RPMI8226 (cell line): ENCODE measurements at regions not wholly inside any gene's neighbourhood (a gene's known extent, or its start where the extent isn't known, plus 50 kb on each side); places are given as distances from the start of the nearest gene placed in this dataset.

Experiments
- DNase-seq: peaks from one replicate; pipeline ENCODE4 v3.0.0-alpha.2; 2015

DNA sequence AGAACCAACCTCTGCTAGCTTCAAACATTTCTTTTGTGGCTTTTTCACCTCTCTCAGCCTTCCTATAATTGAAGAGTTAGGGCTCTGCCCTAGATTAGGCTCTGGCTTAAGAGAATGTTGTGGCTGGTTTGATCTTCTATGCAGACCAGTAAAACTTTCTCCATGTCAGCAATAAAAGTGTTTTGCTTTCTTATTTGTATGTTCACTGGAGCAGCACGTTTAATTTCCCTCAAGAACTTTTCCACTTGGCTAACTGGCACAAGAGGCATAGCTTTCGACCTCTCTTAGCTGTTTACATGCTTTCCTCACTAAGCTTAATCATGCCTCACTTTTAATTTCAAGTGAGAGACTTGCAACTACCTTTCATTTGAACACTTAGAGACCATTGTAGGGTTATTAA, 964.7 kb downstream of the ROBO2 start:
- DNase-seq, result no peak

DNA sequence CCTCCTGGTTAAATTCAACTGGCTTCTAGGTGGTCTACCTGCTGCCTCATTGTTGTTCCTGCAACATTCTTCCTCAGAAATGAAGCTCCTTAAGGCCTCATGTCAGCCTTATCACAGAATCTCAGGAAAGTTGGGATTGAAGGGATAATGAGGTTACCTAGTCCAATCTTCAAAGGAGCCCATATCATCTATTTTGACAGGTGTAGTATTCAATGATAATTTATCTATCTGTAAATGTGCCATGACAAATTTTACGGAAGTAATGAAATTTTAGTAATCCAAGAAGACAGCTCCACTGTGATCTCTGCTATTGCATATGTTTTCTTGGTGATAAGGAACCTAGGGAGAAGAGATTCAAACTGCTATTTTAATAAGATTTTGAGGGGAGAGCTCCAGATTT, 973.8 kb downstream of the ROBO2 start:
- DNase-seq, result no peak

DNA sequence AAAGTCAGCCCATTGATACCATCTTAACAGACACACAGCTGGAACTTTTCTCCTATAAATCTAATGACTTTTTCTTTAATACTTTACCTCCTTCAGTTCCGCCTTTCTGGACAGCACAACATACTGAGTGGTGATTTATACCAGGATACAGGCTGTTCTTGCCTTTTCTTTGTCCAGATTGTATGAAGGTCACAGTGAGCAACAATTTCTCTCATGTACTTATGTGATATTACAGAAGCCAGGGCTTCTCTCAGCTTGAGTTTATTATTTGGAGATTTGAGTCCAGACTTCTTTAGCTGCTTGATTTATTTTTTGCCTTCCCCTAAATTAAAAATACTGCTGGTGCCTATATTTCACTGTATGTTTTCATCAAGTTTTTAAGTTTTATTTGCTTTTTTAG, 976.0 kb downstream of the ROBO2 start:
- no peak for DNase-seq

DNA sequence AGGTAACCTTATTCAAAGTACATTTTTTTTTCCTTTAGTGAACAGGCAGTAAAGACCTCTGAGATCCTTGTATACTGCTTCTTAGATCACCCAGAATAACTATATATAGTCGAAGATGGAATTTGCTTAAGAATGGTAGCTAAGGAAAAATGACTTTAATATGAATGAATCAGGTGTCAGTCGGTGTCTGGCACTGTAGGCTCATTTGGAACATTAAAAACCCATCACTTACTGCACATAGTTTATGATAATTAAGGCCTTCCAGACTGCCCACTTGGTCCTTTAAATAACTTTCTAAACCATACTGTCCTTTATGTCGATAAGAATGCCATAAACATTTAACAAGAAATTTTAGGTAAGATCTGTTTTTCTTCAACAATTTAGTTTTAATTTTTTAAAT, 981.8 kb downstream of the ROBO2 start:
- no peak for DNase-seq

DNA sequence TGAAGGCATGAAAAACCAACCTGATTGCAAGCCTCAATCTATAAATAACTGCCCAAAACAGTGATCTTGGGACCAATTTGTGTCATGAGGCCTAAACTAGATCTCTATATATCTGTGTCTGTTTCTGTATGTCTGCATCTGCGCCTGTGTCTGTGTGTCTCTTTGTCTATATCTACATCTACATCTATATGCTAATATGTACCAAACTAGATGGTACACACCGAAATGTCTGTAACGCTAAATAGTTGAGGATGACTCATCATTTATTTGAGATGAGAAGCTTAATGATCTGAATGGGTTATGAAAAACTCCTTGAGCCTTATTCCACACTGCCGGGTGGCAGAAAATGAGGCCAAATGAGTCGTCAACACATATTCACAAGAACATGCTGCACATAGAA, 982.3 kb downstream of the ROBO2 start:
- DNase-seq, result no peak

DNA sequence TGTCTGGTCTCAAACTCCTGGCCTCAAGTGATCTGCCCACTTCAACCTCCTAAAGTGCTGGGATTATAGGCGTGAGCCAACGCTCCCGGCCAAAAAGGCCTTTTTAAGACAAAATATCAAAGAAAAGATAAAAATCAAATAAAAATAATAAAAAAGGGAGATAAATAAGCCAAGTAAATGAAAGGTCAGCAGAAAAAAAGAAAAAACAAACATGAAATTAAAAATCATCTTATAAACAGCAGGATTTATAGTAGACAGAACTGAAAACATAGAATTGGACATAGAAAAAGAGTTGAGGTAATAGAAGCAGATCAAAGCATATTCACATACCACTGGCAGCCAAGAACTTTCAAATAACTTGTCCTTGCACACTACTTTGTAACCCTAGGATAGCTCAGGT, 983.4 kb downstream of the ROBO2 start:
- no peak for DNase-seq

DNA sequence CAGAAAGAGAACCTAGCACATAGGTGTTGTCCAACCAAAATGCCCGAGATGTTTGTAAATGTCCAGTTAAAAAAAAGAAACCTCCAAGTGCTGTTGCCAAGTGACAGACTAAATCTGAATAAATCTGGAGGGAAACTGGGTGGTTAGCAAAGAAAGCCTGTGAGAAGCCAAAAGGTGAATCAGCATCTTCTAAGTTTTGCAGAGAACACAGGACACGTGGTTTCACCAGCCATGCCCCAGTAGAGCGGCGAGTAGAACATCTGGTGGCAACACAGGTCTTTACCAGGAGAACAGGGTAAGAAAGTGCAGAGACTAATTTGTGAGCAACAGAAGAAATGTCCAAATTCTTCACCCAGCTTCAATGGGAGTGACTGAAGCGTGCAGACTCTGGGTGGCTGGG, 986.0 kb downstream of the ROBO2 start:
- peak; percentile 72 for DNase-seq

DNA sequence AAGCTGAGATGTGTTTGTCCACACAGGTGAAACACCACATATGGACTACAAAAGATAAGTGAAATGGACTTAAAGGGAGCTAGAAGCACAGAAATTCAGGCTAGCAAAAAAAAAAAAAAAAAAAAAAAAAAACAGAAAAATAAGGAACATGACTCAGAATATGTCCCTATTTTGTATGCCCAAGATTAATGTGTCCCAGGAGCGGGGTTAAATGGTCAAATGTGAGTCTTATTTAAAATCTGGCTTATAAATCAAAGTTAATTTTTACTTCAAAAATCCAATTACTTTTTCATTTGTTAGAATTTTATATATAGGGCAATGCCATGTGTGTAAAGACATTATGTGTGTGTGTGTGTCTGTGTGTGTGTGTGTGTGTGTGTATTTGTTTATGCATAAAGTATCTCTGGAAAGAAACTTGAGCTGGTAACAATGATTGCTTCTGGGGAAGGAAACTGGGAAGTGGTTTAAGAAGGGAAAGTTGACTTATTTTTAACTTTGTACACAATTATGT, 986.5 kb downstream of the ROBO2 start:
- DNase-seq, result no peak

DNA sequence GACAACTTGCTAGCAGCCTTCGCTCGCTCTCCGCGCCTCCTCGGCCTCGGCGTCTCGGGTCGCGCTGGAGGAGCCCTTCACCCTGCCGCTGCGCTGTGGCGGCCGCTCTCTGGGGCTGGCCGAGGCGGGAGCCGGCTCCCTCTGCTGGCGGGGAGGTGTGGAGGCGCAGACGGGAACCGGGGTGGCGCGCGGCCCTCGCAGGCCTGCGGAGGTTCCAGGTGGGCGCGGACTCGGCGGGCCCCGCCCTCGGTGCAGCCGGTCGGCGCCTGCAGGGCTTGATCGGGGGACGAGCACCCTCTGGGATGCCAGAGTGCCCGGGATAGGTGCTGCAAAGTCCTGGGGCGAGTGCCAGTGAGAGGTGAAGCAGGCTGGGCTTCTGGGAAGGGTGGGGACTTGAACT, 989.9 kb downstream of the ROBO2 start:
- DNase-seq, result no peak

DNA sequence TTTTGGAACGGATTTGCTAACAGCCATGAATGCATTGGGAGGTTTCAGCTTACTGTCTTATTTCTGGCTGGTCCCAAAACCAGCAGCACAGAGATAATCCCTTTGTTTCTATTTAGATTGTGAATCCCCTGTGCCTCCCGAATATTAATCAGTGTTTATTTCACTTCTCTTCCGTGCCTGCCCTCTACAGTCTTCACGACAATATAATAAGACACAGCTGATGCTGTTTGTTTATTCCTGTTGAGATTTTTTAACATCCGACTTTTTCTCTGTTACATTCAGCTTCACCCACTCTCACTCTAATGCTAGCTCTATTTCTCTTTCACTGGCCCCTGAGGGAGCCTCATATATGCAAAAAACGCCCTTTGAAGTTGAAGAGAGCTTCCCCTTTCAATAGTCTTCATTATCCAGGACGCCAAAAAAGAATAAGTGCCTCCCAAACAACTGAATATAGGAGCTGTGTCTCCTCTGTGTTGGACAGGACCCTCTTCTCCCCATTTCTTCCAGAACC, 995.3 kb downstream of the ROBO2 start:
- DNase-seq, result no peak

DNA sequence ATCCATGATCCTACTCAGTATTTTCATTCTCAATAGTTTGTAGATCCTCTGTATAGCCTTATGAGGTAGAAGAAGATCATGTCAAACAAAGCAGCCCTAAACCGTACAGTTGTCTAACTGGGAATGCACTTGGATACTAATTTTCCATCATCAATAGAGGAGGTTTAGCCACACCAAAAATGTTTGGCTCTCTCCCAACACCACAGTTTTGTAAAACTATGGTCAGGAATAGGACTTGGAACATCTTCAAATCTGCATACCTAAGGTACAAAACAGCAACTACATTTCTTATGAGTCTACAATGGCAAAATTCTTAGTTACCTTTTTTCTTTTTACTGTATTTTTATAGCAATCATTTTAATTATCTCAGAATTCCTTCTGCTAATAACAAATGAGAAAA, 1001.6 kb downstream of the ROBO2 start:
- no peak for DNase-seq

DNA sequence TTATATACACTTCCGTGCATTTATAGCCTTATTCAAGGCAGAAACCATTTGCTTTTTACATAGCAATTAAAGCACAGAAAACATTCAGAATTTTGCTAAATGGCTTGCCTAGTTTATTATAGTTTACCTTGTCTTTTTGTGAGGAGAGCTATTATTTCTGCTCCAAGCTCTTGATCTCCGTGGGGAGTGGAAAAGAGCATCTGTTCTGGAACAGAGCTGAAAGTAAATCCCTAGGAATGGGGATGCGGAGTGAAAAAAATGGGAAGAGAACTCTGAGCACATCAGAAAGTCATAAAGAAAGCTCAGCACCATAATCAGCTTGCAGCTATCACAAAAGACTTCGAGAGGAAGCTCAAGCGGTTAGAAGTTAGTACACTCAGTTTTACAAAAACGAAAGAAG, 1006.7 kb downstream of the ROBO2 start:
- DNase-seq, result no peak

DNA sequence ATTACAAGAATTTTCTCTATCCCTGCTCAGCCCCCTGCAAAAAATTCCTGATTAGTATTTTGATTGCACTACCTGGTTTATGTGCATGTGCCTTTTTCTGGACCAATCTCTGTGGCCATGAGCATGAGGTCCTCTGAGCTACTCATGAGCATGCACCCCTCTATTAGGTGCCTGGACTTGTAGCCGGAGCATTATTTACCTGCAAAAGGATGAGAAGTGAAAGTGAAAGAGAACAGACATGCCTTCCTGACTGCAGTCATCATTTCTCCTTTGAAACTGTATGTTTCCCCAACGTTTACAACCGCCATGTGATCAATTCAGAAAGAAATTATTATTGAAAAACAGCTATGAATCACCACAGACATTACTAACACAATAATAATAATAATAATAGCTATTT, 1008.8 kb downstream of the ROBO2 start:
- peak; percentile 48 for DNase-seq

DNA sequence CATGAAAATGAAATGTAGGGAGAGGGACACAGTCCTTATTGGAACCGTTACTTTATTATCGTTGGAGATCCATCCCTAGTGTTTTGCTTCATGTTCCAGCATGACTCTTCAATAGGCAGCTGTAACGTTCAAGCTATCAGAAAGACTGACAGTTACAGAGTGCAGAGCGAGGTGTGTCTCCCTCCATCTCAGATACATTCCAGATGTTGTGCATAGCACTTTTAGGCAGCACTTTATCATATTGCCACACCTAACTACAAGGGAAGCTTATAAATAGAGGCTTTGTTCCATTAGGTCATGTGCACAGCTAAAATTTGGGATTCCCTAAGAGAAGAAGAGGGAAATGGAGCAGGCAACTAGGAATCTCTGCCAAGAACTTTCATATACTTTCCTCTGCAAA, 1009.6 kb downstream of the ROBO2 start:
- DNase-seq, result no peak

DNA sequence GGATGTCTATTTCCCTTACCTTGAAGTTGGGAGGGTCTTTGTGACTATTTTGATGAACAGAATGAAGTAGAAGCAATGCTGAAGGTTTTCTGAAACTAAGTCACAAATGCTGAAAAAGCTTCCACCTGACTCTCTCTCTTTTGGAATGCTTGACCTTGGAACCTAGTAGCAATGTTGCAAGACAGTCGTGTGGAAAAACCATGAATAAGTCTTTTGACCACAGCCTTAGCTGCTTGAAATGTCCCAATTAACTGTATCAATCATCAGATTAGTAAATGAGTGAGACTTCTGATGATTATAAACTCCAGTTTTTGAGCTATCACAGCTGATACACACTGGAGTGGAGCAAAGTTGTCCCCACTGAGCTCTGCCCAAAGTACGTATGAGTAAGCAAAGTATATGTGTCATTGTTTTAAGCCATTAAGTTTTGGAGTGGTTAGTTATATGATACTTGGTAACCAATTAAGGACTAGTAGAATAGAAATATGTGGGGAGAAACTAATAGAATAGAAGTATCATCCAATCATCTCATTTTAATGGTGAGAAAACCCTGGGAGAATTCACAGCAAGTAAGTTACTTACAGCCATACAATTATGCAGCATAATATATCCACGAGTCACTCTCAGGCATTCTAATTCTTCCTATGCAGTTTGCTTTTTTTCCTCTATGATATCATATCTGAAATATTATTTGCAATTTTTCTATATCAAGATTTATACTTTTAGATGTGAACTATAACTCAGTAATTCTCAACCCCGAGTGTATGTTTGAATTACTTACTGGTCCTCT, 1010.6 kb downstream of the ROBO2 start:
- no peak for DNase-seq

DNA sequence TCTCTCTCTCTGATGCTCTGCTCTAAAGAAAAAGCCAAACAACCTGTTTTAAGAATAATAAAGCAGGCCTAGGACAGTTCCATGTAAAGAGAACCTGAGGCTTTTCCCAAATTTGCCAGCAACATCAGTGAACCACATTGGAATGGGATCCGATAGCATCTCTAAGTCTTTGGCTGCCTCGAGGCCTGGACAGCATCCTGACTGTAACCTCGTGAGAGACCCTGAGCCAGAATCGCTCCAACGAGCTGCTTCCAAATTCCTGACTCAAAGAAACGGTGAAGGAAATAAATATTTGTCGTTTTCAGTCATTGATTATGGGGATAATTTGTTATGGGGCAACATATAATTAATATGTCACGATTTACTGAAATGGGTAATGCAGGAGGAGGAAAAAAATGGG, 1012.8 kb downstream of the ROBO2 start:
- no peak for DNase-seq

DNA sequence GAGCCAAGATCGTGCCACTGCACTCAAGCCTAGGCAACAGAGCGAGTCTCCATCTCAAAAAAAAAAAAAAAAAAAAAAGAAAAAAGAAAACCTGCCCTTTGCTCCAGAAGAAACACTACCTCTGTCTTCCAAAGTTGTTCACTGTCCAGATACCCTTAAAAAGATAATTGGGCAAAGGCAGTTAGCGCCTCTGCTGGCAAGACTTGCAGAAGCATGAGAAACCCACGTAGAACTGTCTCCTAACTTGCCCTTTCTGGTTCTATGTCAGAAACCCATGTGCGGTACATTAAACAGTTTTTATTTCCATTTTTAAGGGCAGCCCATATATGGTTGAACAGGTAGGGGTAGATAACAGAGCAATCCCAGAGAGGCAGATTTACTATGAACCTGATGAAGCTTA, 1026.4 kb downstream of the ROBO2 start:
- DNase-seq, result peak; percentile 13

DNA sequence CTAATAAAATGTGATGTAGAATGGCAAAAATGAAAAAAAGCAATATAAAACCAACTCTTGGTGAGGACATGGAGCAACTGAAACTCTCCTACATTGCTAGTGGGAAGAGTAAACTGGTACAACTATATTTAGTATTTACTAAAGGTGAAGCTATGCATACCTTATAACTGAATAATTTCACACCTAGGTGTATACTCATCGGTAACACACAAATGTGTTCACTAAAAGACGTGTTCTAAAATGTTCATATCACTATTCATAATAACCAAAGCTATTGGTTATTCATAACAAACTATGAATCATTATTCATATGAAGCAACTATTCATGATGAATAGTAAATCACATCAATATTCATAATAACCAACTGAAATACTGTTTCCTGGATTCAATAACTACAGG, 1030.3 kb downstream of the ROBO2 start:
- no peak for DNase-seq

DNA sequence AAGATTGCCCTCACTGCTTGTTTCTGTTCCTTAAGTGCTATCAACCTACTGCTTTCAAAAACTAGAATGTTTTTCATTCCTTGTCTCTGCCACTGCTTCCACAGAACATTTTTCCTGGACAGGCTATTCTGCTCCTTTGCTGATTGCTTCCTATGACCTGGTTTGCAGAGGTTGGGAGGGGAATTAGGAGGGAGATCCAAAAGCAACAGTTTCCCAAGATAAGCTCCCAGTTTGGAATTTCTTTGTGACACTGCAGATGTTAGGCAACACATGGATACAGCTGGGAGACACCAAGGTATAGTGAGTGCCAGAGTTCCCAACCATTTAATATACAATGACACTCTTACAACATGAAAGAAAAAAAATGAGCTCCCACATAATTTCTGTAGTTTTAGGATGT, 1036.5 kb downstream of the ROBO2 start:
- DNase-seq, result no peak

DNA sequence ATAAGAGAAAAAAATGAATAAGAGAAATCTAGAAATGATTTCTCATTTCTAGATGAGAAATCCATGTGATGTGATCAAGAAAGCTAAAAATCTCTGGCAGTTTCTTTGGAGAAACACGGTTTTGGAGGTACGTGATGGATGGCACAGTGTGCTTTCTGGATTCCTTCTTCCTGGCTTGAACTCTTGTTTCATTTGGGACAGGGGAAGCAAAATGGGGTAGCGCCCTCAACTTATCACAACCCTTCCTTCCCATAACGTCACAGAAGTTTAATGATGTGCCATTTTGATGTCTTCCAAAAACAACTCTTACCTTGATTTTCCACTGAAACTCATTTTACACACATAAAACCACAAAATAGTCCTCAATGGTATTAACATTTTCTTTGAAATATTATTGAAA, 1037.3 kb downstream of the ROBO2 start:
- DNase-seq, result no peak

DNA sequence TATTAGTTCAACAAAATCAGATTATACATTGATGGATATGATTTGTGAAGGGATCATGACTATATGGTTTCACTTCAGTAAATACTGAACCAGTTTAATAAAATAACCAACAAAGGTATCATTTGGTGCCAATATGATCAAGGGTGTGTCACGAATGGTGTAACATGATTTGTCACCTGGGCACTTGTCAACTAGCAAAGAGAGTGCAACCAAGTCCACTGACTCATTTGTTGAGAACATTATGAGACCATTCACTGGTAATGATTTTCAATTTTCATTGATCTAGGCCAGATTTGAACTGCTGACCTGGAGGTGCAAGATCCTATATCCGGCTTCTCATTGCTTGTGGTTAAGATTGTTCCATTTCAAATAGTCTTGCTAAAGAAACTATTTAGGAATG, 1037.9 kb downstream of the ROBO2 start:
- DNase-seq, result no peak

DNA sequence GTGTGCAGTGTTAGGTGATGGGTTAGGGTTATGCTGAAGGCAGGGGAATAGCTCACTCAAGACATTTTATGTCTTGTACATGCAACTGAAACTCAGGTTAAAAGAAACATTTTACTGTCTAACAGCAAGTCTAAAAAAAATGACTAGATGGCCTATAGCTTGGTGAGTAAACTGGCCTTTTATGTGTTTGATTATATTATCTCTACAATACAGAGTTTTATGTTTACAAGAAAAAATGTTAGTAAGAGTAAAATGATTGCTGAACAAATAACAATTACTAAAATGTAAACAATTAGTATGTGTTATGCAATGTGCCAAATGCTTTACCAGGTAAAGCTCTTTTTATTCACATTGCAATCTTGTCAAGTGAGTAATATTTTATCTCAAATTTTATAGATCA, 1039.6 kb downstream of the ROBO2 start:
- DNase-seq, result no peak

DNA sequence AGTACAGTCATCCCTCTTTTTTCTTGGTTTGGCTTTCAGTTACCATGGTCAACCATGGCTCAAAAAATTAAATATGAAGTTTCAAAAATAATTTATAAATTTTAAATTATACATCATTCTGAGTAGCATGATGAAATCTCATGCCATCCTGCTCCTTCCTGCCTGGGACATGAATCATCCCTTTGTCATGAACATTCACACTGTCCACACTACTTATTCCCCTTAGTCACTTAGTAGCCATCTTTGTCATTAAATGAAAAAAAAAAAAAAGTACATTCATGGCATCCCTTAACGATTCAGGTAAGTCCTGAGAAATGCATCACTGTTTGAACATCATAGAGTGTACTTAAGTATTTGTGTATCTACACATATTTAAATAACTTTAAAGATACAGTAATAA, 1046.3 kb downstream of the ROBO2 start:
- DNase-seq, result no peak

DNA sequence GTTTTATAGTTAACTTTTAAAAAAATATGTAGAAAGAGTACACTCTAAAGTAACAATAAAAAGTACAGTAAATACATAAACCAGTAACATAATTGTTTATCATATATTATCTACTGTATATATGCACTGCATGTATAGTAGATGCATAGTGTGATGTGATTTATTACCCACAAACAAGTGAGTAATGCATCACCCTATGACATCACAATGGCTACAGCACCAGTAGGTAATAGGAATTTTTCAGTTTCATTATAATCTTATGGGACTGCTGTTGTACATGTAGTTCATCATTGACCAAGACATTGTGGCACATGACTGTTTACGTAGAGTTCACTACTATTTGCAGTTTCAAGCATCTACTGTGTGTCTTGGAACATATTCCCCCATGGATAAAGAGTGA, 1047.2 kb downstream of the ROBO2 start:
- no peak for DNase-seq

DNA sequence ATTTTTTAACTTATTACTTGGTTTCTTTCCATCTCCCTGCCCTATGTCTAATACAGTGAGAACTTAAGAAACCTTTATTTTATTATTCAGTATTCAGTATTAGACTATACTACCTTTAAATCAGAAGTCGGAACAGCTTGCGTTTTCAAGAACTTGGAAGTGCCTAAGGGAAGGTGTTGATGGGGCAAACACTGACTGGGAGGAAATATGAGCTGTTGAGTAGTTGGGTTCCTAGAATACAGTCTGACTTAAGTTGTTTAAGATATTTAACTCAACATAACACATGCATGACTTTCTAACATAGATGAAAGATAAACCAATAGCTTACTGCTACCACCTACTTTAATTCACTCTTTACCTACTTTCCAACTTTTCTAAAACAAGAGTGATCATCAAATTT, 1048.1 kb downstream of the ROBO2 start:
- no peak for DNase-seq
